ENCODE measurements at regions not wholly inside any gene's neighbourhood (a gene's known extent, or its start where the extent isn't known, plus 50 kb on each side); places are given as distances from the start of the nearest gene placed in this dataset.

DNA sequence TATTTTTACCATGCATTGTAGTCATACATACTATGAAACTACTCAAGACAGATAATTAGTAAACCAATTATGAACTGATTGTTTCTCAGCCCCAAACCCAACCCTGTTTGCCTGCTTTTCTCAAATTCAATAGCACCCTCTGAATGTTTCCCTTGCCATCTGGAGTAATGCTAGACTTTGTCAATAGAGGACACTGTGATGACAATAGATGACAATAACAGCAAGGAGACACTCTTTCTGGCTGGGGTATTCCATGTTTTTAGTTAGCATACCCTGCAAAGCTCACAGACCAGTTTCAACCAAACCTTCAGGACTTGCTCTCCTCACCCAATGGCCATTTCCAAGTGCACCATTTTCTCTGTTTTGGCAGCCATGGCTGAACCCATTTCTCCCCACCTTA is 108.5 kb upstream of the LRRC7 start:
- no peak for TF ChIP-seq GATA2 (IDR thresholded peaks at IDR 0.05; ENCODE audit: low read depth, low read length)
- TF ChIP-seq GATA3 (IDR thresholded peaks at IDR 0.05; ENCODE audit: low read depth, low read length) = no peak
